NCI-H748 (cell line): ENCODE measurements at regions not wholly inside any gene's neighbourhood (a gene's known extent, or its start where the extent isn't known, plus 50 kb on each side); places are given as distances from the start of the nearest gene placed in this dataset.

Source experiments
- DNase-seq: peaks from one replicate; lab custom pipeline; 2025; ENCODE audit not compliant: unreplicated experiment; lab: John Stamatoyannopoulos, UW

DNA sequence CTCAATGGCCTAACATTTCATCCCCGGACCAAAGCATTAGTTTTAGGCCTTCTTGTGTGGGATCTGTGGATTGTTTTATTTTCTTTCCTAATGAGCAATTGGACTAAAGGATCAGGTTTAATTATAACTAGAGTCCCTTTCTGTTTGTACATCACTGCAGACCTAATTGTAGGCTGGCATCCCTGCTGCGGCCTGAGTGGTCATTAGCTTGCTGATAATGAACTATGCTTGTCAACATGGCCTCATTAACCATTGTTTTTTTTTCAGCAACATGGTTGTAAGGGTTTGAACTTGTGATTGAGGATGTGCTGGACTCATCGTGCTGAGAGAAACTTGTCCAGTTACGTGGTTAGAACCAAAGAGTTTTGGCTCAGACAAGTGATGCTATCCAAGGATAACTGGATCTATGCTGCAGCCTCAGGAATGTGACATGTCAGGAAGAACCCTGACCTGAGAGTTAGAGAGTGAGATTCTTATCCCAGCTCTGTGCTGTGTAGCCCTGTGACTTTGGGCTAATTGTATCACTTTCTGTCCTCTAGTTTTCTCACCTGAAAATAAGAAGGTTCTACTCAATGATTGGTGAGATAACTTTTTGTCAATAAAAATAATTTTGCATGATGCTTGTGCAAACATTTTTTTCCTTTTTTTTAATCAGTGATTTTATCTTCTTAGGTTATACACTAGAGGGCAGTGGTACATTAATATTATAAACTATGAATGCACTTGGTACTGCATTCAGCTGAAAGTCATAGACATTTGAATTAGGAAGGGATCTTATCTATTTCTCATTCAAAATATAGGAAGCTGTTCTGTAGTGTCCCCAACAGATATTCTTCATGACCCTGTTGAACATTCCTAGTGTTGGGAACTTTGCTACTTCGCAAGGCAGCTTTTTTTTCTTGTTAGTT lies 140.9 kb downstream of the RNF144B start:
- DNase-seq: peak; percentile 68

- no peak for DNase-seq
Measured at GRCh38 chr6:18530201-18530600, 143.1 kb downstream of the RNF144B start.

- no peak for DNase-seq
Measured at GRCh38 chr6:18532139-18532538, 145.0 kb downstream of the RNF144B start.

- no peak for DNase-seq
Measured at GRCh38 chr6:18533793-18534192, 146.6 kb downstream of the RNF144B start.

DNA sequence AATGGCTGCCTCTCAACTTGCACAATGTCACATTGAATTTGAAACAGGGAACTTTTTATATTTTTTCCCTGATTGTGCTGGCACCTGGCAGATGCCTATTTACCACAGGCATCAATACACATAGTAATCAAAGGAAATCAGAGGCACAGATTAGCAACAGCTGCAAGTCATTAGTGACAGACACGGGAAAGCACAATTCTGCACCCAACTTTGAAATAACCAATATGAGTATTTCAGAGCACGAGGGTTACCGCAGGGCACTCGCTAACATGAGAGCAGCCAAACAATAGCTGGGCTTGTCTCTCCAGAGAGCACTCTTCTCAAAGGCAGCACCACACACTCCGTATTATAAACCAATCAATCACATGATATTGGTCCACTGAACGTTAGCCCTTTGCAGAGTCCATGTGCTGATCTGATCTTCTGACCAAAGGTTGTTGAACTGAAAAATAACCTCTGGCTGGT lies 149.5 kb downstream of the RNF144B start:
- peak; percentile 78 for DNase-seq

GRCh38 chr6:18538315-18538714 lies 151.2 kb downstream of the RNF144B start:
- DNase-seq: no peak

DNA sequence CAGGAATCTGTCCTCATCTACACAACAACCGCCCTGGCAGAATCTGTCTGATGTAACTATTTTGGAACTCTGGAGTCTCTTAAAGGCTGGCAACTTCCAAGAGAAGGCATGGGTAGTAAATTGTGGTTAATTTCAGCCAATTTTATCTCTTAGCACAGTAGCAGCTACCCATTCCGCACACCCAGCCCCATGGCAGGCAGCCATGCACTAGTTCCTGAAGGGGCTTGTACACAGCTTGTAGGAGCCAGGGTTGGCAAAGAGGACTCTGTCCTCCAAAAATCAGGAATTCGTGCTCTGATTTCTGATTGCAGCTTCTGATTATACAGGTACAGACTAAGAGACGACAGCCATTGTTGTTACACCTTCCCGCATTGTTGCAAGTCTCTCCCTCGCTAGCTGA lies 155.9 kb downstream of the RNF144B start:
- DNase-seq: no peak

DNA sequence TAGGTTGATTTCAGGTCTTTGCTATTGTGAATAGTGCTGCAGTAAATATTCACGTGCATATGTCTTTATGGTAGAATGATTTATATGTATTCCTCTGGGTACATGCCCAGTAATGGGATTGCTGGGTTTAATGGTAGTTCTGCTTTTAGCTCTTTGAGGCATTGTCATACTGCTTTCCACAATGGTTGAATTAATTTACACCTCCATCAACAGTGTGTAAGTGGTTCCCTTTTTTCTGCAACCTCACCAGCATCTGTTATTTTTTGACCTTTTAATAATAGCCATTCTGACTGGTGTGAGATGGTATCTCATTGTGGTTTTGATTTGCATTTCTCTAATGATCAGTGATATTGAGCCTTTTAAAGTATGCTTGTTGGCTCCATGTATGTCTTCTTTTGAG lies 158.0 kb downstream of the RNF144B start:
- peak; percentile 31 for DNase-seq

DNA sequence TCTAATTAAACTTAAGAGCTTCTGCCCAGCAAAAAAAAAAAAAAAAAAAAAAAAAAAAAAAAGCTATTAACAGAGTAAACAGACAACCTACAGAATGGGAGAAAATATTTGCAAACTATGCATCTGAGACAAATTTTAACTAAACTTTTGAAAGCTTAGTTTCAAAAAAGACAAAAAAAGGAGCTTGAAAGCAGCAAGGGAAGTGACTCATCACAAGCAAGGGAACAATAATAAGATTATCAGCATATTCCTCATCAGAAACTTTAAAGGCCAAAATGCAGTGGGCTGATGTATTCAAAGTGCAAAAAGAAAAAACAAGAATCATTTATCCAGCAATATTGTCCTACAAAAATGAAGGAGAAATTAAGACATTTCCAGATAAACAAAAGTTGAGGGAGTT lies 158.6 kb downstream of the RNF144B start:
- DNase-seq: no peak

DNA sequence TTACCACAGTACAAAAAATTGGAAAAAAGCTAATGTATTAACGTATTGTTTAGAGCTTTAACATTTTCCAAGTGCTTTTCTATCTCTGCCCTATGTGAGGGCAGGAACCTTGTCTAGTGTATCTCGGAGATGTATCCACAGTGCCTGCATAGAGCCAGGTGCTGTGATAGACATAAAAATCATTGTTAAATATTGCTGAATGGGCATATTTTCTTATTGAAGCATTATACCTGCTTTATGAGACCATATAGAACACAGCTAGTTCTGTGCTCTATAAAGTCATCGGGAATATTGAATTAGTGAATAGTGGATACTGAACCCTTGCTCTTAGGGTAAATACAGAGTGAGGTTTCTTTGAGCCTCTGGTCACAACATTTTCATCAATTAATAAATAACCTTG lies 163.0 kb downstream of the RNF144B start:
- DNase-seq: no peak

- no peak for DNase-seq
Measured at GRCh38 chr6:18551228-18551627, 164.1 kb downstream of the RNF144B start.

GRCh38 chr6:18555750-18556149 lies 168.6 kb downstream of the RNF144B start:
- no peak for DNase-seq

DNA sequence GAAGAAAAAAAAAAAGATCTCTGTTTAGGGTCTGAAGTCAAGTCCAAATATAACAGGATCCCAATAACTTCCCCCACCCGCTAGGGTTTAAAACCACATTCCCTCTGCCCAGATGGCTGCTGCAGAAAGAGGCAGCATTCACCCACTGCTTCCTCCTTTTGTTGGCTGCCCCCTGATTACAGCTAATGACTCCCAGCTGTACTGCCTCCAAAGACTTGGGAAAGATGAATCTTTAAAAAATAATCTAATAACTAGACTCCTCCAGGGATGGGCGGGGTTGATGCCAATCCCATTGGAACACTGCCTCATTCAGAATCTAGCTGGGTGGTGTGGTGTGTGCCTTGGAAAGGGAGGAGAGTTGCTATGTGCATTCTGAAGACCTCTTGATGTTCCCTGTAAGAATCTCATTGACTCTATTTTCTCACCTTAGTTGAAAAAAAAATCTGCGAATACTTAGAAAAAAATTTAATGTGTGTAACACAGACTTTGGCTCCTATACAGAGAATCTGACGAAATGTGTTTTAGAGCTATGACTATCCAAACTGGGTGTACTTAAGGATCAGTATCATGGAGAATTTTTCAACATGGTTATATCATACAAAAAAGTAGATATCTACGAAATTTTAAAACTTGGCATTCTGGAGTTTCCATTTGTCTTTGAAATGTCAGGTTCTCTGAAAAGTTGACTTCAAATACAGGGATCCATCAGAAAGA lies 174.0 kb downstream of the RNF144B start:
- DNase-seq: no peak

DNA sequence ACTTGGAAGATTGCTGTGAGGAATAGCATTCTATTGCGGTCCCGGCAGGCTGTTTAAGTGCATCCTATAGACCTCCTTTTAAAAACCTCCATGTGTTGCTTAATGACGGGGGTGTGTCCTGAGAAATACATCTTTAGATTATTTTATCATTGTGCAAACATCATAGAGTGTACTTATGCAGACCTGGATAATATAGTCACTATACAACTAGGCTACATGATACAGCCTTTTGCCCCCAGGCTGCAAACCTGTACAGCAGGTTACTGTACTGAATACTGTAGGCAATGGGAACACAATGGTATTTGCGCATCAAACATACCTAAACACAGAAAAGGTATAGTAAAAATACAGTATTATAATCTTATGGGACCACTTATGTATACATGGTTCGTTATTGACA lies 175.6 kb downstream of the RNF144B start:
- peak; percentile 23 for DNase-seq

GRCh38 chr6:18564775-18565174 lies 177.6 kb downstream of the RNF144B start:
- no peak for DNase-seq

GRCh38 chr6:18565231-18565630 lies 178.1 kb downstream of the RNF144B start:
- DNase-seq: no peak

DNA sequence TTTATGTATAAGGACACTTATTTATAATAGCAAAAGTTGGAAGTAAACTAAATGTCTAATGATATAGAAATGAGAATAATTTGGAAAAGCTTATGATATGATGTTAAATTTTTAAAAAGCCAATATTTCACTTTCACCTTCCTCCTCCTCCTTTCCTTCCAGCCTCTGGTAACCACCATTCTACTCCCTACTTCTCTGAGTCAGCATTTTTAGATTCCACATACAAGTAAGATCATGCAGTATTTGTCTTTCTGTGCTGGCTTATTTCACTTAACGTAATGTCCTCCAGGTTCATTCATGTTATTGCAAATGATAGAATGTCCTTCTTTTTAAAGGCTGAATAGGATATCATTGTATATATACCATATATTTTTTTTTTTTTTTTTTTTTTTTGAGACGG lies 180.2 kb downstream of the RNF144B start:
- DNase-seq: no peak

- no peak for DNase-seq
Measured at GRCh38 chr6:18577491-18577890, 190.3 kb downstream of the RNF144B start.

- no peak for DNase-seq
Measured at GRCh38 chr6:18579166-18579565, 192.0 kb downstream of the RNF144B start.

- DNase-seq: no peak
Measured at GRCh38 chr6:18579869-18580268, 192.7 kb downstream of the RNF144B start.

GRCh38 chr6:18584372-18584771 lies 197.2 kb downstream of the RNF144B start:
- DNase-seq: no peak

DNA sequence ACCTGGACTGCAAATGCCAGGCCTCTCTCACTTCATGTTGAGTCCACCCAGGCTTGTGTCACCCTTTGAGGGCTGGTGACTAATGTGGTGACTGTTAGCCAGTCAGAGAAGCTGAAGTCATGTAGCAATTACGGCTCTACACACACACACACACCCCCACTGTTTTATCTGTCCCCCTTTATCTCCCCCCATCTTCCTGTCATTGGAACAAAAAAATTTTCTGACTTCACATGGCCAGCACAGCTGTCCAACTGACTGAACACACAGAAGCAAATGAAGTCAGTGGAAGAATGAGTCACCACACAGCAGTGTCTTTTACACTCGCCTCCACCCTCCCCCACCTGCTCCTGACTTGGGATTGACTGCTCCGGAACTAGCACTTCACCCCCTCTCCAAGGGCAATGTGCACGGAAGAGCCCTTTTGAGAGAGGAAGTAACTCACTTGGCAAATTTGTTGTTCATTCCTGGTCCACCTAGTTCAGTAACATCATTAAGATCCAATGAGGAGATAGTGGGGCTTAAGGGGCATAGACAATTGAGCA lies 198.0 kb downstream of the RNF144B start:
- DNase-seq: peak; percentile 31
